GM20000 (cell line): ENCODE measurements at regions not wholly inside any gene's neighbourhood (a gene's known extent, or its start where the extent isn't known, plus 50 kb on each side); places are given as distances from the start of the nearest gene placed in this dataset.

ENCODE experiments used
- DNase-seq: peaks from one replicate; pipeline ENCODE4 v3.0.0; 2012; ENCODE audit warnings: low spot score
- TF ChIP-seq, protein P1 (sequence below): IDR thresholded peaks from 2 replicates; pipeline ENCODE4 v1.5.1; 2012; ENCODE audit warnings: mild to moderate bottlenecking, control low read depth; ENCODE audit errors: extremely low read depth, missing control alignments

DNA sequence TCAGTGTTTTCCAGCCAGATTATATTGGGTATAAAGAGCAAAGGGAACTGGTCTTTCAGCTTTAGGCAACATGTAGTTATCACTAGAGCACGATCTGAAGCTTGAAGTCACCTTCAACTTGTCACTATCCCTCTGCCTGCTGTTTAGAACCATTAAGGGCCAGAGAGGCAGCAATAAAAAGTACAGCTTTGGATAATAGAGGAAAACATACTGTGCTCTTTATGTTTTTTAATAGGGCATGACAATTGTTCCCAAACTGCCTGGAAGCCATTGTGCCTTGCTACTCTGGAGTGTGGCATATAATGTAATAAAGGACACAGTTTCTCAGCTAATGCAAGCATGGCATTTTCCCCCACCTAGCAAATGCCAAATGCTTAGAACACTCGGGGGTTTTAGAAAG is 1912.0 kb upstream of the RAG2 start:
- TF ChIP-seq, protein P1, sequence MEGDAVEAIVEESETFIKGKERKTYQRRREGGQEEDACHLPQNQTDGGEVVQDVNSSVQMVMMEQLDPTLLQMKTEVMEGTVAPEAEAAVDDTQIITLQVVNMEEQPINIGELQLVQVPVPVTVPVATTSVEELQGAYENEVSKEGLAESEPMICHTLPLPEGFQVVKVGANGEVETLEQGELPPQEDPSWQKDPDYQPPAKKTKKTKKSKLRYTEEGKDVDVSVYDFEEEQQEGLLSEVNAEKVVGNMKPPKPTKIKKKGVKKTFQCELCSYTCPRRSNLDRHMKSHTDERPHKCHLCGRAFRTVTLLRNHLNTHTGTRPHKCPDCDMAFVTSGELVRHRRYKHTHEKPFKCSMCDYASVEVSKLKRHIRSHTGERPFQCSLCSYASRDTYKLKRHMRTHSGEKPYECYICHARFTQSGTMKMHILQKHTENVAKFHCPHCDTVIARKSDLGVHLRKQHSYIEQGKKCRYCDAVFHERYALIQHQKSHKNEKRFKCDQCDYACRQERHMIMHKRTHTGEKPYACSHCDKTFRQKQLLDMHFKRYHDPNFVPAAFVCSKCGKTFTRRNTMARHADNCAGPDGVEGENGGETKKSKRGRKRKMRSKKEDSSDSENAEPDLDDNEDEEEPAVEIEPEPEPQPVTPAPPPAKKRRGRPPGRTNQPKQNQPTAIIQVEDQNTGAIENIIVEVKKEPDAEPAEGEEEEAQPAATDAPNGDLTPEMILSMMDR: no peak
- no peak for DNase-seq

DNA sequence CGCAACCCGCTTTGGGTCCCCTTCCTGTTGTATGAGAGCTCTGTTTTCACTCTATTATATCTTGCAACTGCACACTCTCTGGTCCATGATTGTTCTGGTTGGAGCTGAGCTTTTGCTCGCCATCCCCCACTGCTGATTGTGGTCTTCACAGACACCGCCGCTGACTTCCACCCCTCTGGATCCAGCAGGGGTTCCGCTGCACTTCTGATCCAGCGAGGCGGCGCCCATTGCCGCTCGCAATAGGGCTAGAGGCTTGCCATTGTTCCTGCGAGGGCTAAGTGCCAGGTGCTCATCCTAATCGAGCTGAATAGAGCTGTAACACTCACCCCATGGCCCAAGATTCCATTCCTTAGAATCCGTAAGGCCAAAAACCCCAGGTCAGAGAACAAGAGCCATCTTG is 1905.8 kb upstream of the RAG2 start:
- TF ChIP-seq, protein P1: no peak

DNA sequence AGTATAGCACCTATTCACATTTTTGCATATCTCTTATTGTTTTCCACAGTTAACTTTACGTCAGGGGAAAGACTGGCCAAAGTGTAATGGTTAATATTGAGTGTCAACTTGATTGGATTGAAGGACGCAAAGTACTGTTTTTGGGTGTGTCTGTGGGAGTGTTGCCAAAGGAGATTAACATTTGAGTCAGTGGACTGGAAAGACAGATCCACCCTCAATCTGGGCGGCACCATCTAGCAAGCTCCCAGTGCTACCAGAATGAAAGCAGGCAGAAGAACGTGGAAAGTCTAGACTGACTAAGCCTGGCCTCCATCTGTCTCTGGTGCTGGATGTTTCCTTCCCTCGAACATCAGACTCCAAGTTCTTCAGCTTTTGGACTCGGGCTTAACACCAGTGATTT is 1900.7 kb upstream of the RAG2 start:
- TF ChIP-seq, protein P1: no peak
- no peak for DNase-seq

More for the DNA sequence above, 1905.8 kb upstream of the RAG2 start:
- no peak for DNase-seq

DNA sequence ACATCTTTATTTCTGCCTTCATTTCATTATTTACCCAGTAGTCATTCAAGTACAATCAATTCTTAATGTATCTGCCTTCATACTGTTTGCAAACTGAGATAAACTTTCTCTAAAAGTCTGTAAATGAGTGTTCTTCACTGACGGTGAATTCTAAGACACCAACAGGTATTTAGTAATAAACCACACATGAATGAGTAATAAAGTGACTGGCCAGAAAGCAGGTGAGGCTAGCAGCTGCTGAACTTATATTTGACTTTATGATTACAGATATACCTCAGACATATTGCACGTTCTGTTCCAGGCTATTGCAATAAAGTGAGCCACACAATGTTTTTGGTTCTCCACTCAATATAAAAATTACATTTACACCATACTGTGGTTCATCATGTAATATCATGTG is 1894.0 kb upstream of the RAG2 start:
- no peak for DNase-seq
- TF ChIP-seq, protein P1: no peak

DNA sequence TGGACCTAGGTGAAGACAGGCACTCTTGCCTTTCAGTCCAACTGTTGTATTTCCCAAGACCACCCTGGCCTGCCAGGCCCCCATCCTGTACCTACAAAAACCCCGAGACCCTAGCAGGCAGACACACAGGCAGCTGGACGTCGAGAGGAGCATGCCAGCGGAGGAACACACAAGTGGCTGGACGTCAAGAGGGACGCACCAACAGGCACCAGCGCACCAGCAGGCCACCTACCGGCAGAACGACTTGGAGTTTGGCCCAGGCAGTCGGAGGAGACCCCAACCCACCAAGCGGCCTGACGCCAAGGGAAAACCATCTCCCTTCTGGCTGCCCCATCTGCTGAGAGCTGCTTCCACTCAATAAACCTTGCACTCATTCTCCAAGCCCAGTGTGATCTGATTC is 1883.4 kb upstream of the RAG2 start:
- no peak for DNase-seq
- TF ChIP-seq, protein P1: no peak

DNA sequence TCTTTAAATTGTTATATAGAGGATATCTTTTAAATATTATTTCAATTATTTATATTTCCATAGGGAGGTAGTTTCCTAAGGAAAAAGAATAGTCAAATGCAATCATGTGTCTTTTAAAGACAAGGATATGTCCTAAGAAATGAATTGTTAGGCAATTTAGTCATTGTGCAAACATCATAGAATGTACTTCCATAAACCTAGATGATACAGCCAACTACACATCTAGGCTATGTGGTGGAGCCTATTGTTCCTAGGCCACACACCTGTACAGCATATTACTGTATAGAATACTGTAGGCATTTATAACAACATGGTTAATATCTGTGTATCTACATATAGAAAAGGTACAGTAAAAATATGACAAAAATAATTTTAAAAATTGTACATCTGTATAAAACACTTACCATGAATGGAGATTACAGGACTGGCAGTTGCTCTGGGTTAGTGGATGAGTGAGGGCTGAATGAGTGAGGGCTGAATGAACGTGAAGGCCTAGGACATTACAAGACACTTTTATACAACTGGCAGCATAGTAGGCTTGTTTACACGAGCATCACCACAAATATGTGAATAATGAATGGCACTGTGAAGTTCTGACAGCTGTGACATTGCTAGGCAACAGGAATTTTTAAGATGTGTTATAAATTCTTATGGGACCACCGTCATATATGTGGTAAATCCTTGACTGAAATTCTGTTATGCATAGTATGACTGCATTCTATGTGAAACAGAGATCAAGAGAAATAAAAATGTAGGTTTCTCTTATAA is 1879.0 kb upstream of the RAG2 start:
- TF ChIP-seq, protein P1: no peak
- no peak for DNase-seq

DNA sequence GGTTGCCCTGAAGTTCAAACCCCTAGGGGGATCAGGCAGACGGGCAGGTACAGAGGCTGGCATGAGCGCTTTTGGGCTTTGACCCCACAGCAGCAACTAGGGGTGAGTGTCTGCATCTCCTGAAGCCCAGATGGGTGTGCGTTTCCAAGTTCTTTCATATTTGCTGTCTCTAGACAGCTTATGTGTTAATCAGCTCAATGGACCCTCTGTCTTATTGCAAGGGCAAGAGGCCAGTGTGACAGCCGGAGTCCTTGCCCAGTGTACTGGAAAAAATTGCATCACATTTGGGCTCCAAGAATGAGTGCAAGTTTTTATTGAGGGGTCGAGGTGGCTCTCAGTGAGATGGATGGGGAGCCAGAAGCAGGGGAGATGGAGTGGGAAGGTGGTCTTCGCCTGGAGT is 1863.7 kb upstream of the RAG2 start:
- TF ChIP-seq, protein P1: no peak
- DNase-seq: no peak
